NCI-H69 (cell line): ENCODE measurements at regions not wholly inside any gene's neighbourhood (a gene's known extent, or its start where the extent isn't known, plus 50 kb on each side); places are given as distances from the start of the nearest gene placed in this dataset.
A peak's percentile ranks its signal among the peaks of the same experiment; 100 is the strongest.
"Not testable (repeated sequence)": the region's sequence is repeated elsewhere in the genome, so short reads cannot be mapped to it uniquely, and the experiment has no call there.

Experiments
- DNase-seq: peaks from one replicate; lab custom pipeline; 2025; lab: John Stamatoyannopoulos, UW

- no peak for DNase-seq
Measured at GRCh38 chr2:7846607-7847006, 835.2 kb upstream of the ID2 start.

- no peak for DNase-seq
Measured at GRCh38 chr2:7847321-7847720, 834.5 kb upstream of the ID2 start.

DNA sequence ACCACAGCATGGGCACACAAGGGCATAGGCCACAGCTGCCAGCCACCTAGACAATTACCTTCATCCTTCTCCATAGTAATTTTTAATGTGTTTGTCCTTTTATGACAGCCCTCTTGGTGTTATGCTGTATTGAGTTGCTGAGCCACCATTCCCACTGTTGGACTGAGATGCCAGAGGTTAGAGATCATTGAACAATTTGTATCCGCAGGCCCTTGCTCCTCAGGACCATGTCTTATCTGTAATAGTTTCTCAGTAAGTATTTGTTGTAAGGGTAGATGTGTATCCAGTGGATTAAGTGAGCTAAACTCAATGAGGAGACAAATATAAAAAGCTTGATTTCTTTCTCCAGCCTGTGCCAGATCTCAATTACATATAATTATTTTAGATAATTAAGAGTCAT is 832.8 kb upstream of the ID2 start:
- DNase-seq = peak; percentile 37

GRCh38 chr2:7849531-7849930 is 832.3 kb upstream of the ID2 start:
- no peak for DNase-seq

GRCh38 chr2:7852546-7852945 is 829.3 kb upstream of the ID2 start:
- DNase-seq = no peak

DNA sequence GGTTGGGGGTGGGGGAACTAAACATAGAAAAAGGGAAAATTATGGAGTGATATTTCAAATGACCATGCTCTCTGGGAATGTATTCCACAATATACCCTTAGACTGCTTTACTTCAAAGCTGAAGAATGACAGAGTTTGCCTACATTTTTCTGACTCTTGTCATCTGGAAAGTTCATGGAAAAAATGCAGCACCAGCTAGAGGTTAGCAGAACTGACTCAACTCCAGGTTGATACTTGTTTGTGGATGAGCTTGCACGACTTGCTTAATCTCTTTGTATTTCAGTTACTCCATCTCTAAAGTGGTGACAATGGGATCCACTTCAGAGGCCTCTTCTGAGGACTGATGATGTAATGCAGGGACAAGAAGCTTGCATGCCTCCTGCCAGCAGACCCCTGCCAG is 824.0 kb upstream of the ID2 start:
- DNase-seq = no peak

DNA sequence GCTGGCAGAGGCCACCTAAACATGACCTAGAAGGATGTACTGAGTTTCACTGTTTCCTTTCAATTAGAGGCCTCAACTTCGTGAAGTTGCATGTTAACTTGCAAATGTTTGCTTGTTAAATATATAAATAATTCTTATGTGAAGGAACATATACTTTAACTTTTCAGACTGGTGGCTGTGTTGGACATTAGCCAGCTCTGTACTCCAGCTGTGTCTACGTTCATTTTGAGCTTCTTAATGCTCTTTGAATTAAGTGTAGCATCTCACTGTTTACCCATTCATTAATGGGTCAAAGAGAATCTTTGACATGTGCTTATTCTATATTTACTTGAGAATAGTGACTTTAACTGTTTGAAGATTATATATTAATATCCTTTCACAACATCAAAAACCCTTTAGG is 823.2 kb upstream of the ID2 start:
- peak; percentile 35 for DNase-seq

DNA sequence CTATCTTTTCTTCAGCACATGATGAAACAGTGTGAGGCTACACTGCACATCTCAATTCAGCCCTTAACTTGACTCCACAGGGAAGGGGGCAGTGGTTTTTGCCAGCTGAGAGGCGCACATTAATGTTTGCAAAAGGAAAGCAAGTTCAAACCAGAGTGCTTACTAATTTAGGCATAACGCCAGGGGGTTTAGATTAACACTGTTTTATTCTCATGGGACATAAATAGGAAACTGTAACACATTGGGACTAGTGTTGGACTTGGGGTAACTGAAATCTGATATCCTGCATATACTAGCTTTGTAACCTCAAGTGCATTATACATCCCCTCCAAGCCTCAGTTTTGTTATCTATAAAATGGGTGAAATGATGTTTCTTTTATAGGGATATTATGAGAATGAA is 821.2 kb upstream of the ID2 start:
- DNase-seq = peak; percentile 51

- DNase-seq = no peak
Measured at GRCh38 chr2:7861910-7862702, 819.8 kb upstream of the ID2 start.

GRCh38 chr2:7866104-7866503 is 815.8 kb upstream of the ID2 start:
- no peak for DNase-seq

GRCh38 chr2:7866825-7867224 is 815.0 kb upstream of the ID2 start:
- no peak for DNase-seq

DNA sequence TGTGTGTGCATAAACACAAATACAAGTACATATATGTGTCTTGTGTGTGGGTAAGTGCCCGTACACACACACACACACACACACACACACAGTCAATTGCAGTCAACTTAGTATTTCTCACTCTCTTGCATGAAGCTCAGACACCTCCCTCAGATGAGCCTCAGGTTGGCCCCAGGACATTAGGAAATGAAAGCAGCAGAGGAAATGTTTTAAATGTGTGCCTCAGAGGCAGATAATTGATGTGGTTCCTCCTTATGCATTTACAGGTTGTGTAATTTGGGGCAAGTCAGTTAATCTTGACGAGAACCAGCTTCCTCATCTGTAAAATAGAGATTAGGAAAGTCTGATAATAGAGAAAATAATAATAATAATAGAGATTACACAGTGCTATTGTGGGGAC is 814.0 kb upstream of the ID2 start:
- no peak for DNase-seq

GRCh38 chr2:7868836-7869235 is 813.0 kb upstream of the ID2 start:
- DNase-seq = no peak

DNA sequence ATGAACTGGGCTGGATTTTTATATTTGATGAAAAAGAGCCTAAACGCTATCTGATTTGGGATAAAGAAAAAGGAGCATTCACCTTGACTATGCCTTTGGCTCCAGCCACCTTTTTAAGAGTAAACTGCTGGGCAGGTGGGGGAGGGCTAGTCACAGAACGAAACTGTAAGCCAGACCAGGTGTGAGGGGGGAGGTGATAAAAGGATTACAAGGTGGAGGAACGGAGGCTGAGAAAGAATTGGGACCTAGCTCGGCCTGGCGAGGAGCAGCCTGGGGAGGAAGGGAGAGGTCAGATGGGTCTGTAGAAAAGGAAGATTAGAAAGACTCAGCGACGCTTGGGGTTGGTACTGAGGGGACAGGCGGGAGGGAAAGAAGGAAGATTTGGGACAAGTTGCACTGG is 805.4 kb upstream of the ID2 start:
- not testable (repeated sequence) for DNase-seq

- DNase-seq = not testable (repeated sequence)
Measured at GRCh38 chr2:7878266-7878665, 803.6 kb upstream of the ID2 start.

DNA sequence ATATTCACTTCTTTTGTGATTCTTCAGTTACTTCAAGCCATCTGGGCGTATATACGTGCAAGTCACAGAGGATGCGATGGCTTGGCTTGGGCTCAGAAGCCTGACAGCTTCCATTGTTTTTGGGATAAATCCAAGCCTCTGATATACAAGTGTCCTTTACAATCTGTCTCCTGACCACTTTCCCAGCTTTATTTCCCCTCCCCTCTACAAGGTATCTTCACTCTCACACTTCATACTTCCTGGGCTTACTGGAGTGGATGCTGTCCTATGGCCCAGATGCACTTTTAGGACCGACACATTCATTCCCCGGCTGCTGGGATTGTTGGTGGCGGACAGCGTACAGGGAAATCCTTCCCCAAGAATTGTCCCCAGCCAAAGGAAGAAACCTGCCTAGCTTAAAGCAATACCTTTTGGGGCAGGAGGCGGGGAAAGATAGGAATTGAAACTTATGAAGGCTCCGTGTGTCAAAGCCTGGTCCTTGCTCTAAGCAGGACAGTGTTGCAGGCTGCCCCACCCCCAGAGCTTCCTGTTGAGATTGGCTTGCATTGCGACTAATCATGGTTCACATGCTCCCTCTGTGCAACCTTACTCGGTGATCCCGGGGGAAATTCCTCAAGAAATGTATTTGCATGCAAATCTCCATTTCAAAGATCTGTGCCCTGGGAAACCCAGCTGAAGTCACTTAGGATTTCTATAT is 802.9 kb upstream of the ID2 start:
- DNase-seq = no peak

DNA sequence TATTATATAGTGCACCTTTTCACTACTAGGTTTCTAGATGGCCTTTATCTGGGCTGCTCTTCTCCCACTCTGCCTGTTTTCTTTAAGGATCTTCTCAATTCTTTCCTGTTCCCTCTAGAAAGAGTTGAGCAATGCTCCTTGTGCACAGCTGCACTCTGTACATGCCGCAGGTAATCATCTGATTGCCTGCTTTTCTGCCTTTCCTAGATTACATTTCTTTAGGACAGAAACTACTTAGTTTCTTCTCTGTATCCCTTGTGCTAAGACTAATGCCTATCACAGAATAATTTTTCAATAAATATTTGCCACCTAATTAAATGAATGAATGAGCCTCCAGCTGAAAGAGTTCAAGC is 802.4 kb upstream of the ID2 start:
- DNase-seq = no peak

GRCh38 chr2:7880126-7880525 is 801.7 kb upstream of the ID2 start:
- no peak for DNase-seq

GRCh38 chr2:7880566-7880965 is 801.3 kb upstream of the ID2 start:
- DNase-seq = no peak

DNA sequence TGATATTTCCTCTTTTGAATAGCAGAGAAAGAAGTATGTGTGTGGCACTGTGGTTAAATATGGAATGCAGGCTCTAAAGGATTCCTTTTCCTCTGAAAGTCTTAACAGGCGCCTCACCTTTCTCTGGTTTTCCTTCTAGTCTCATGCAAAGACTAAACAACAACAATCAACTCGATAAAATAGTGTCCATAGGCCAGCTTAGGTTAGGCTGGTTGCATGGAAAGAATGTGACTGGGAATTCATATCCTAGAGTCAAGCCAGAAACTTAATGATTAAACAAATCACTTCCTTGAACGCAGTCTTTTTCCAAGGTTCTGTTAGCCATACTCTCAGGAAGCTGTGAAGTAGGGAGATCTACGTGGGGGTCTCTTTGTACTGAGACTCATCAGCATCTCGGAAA is 800.8 kb upstream of the ID2 start:
- DNase-seq = no peak

DNA sequence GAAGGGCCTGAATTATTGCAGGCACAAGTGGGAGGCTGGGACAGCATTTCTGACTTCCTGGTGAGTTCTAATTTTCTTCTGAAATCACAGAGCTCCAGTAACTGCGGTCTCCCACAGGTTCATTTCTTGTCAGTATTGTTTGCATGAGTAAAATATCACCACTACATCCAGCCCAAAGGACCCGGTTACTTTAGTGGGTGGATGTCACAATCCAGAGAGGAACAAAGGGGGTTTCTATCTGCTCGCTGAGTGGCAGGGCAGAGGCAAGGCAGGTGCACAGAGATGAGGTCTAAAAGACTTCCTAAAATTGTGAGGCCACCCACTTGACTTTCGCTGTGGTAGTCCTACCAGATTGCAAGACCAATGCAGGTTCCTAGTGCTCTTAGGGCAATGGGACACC is 800.4 kb upstream of the ID2 start:
- no peak for DNase-seq

- no peak for DNase-seq
Measured at GRCh38 chr2:7882296-7882695, 799.6 kb upstream of the ID2 start.

DNA sequence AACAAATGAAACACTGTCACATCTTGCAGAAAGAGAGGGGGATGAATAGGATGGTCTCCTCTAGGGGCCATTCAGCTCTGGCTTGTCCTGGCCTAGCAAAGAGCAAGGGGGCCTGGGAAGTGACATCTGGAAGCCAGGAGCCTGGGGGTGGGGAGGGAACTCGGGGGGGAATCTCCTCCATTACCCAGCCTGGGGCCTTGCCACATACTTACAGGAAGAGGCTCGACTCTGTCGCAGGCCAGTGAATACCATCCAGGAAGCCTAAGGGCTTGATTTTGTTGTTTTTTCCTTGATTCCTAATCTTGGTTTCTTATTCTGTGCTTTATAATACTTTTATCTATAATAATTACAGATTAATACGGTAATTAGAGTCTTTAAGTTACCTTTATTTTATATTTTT is 797.5 kb upstream of the ID2 start:
- DNase-seq = no peak

DNA sequence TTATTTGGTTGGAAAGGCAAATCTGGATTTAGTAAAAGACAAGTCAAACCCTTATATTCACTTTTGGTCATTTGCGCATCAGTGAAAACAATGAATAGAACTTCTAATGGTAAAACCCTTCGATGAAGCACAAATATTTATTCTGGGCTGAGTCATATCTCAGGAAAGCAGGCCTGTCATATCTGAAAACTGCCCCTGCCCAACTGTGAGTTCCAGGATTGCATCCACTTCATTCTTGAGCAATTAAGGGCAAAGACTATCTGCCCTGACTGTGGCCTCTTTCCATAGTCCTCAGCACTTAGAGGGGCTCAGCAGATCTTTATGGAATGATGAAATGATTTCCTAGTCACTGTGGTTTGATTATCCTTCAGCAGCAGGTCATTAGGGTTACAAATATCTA is 795.2 kb upstream of the ID2 start:
- no peak for DNase-seq
